PFSK-1 (cell line): ENCODE measurements at regions not wholly inside any gene's neighbourhood (a gene's known extent, or its start where the extent isn't known, plus 50 kb on each side); places are given as distances from the start of the nearest gene placed in this dataset.

Source experiments
- FOXP2 ChIP-seq: optimal IDR thresholded peaks from 2 replicates; pipeline ENCODE3; 2011; ENCODE audit warnings: borderline replicate concordance, control low read depth, inconsistent platforms; ENCODE audit not compliant: insufficient read depth; ENCODE audit errors: extremely low read length, extremely low read depth
- POLR2AphosphoS5 ChIP-seq: IDR thresholded peaks from 2 replicates; pipeline ENCODE4 v1.6.1; 2012; ENCODE audit warnings: low read depth, mild to moderate bottlenecking, control low read depth, low read length, moderate library complexity
- REST ChIP-seq, 2 experiments: IDR thresholded peaks; 2 replicates each; pipeline versions ENCODE4 v1.6.1 to v1.8.0; 2011 to 2012; ENCODE audit warnings: low read depth in 2 of 2, low read length in 2 of 2, control low read depth in 1 of 2, inconsistent platforms in 1 of 2, mild to moderate bottlenecking in 1 of 2, moderate library complexity in 1 of 2; ENCODE audit not compliant: insufficient read depth in 1 of 2
- SIN3A ChIP-seq: IDR thresholded peaks from 2 replicates; pipeline ENCODE4 v1.6.1; 2012; ENCODE audit warnings: mild to moderate bottlenecking, low read length, moderate library complexity, borderline replicate concordance; ENCODE audit not compliant: insufficient read depth
- TAF1 ChIP-seq: IDR thresholded peaks from 2 replicates; pipeline ENCODE4 v1.6.1; 2012; ENCODE audit warnings: low read length, control low read depth, borderline replicate concordance; ENCODE audit not compliant: insufficient read depth

- TF ChIP-seq POLR2AphosphoS5: no peak
- TF ChIP-seq REST (IDR thresholded peaks at IDR 0.05; ENCODE audit: insufficient read depth in 1 of 2, low read depth in 2 of 2, low read length in 2 of 2): no peak
- no peak for TF ChIP-seq FOXP2
- TF ChIP-seq TAF1: no peak
- TF ChIP-seq SIN3A: no peak
Measured at GRCh38 chr20:48054051-48054450, 268.8 kb upstream of the SULF2 start.

- no peak for TF ChIP-seq TAF1
- TF ChIP-seq REST (IDR thresholded peaks at IDR 0.05; ENCODE audit: insufficient read depth in 1 of 2, low read depth in 2 of 2, low read length in 2 of 2): no peak
- no peak for TF ChIP-seq POLR2AphosphoS5
- no peak for TF ChIP-seq FOXP2
- TF ChIP-seq SIN3A: no peak
Measured at GRCh38 chr20:48052475-48052835, 267.2 kb upstream of the SULF2 start.

- no peak for TF ChIP-seq REST (IDR thresholded peaks at IDR 0.05; ENCODE audit: insufficient read depth in 1 of 2, low read depth in 2 of 2, low read length in 2 of 2)
- no peak for TF ChIP-seq TAF1
- no peak for TF ChIP-seq SIN3A
- TF ChIP-seq FOXP2: no peak
- TF ChIP-seq POLR2AphosphoS5: no peak
Measured at GRCh38 chr20:48051794-48052474, 266.7 kb upstream of the SULF2 start.

GRCh38 chr20:48049641-48050040, 264.4 kb upstream of the SULF2 start:
- TF ChIP-seq TAF1 (no peak), FOXP2 (no peak), POLR2AphosphoS5 (no peak), REST (IDR thresholded peaks at IDR 0.05; ENCODE audit: insufficient read depth in 1 of 2, low read depth in 2 of 2, low read length in 2 of 2) (no peak), SIN3A (no peak)

GRCh38 chr20:48049171-48049570, 263.9 kb upstream of the SULF2 start:
- no peak for TF ChIP-seq SIN3A
- TF ChIP-seq REST (IDR thresholded peaks at IDR 0.05; ENCODE audit: insufficient read depth in 1 of 2, low read depth in 2 of 2, low read length in 2 of 2): no peak
- TF ChIP-seq FOXP2: no peak
- no peak for TF ChIP-seq POLR2AphosphoS5
- TF ChIP-seq TAF1: no peak
